Mammary epithelial cell (primary cell): ENCODE measurements at regions not wholly inside any gene's neighbourhood (a gene's known extent, or its start where the extent isn't known, plus 50 kb on each side); places are given as distances from the start of the nearest gene placed in this dataset.

Experiments used
- CTCF ChIP-seq, 2 donors: IDR thresholded peaks in 1 of 2; conservative IDR thresholded peaks in 1 of 2; 2 replicates each; pipeline ENCODE4 v1.5.1; 2011 to 2012; ENCODE audit warnings: inconsistent platforms in 2 of 2, low read length in 2 of 2, mild to moderate bottlenecking in 2 of 2, control low read depth in 1 of 2, low read depth in 1 of 2; ENCODE audit not compliant: insufficient read depth in 1 of 2; ENCODE audit errors: extremely low read depth in 1 of 2
- EZH2 ChIP-seq: IDR thresholded peaks from 2 replicates; pipeline ENCODE4 v1.6.1; 2012; ENCODE audit warnings: low read length, inconsistent platforms, borderline replicate concordance

GRCh38 chr15:61681038-61681418 lies 379.2 kb downstream of the VPS13C start:
- no peak for TF ChIP-seq CTCF (conservative IDR thresholded peaks at IDR 0.05 in 1 of 2, IDR thresholded peaks at IDR 0.05 in 1 of 2; ENCODE audit: extremely low read depth in 1 of 2, insufficient read depth in 1 of 2, low read depth in 1 of 2, low read length in 2 of 2)
- TF ChIP-seq EZH2 = no peak
